GM18519 (cell line): ENCODE measurements at regions not wholly inside any gene's neighbourhood (a gene's known extent, or its start where the extent isn't known, plus 50 kb on each side); places are given as distances from the start of the nearest gene placed in this dataset.
"Not testable (repeated sequence)": the region's sequence is repeated elsewhere in the genome, so short reads cannot be mapped to it uniquely, and the experiment has no call there.

Source experiments
- ATAC-seq: cut with Tn5 transposase; IDR thresholded peaks from one replicate; pipeline ENCODE4 v1.9.1; 2021; ENCODE audit warnings: mild to moderate bottlenecking, moderate library complexity; ENCODE audit not compliant: unreplicated experiment, low FRiP score

DNA sequence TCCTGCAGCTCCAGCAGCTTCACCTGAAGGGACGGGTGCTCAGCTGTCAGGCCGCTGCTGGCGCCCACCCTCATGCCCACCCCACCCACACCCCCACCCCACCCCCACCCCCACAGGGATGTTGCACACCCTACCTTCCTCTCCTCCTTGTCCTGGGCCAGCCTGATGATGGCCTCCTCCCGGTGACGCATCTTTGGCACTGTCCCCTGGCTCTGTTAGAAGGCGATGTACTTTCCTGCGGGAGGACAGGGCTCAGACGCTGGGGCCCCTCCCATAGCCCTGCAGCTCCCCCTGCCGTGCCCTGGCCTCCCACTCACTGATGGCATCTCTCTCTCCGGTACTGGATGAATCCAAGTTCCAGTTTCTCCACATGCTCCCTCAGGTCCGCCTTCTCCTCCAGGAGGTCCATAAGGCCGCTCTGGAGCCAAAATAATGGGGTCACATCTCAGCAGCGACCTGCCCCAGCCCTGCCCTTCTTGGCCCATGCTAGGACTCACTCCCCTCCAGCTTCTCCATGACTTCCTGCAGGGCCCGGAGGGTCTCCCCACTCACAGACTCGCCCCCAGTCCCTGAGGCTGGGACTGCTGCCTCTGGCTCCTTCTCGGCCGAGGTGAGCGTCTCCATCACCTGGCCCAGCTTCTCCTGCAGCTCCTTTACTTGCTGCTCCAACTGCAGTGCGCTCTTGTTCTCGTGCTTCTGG lies 55.2 kb downstream of the GOLGA8B start:
- ATAC-seq: not testable (repeated sequence)

DNA sequence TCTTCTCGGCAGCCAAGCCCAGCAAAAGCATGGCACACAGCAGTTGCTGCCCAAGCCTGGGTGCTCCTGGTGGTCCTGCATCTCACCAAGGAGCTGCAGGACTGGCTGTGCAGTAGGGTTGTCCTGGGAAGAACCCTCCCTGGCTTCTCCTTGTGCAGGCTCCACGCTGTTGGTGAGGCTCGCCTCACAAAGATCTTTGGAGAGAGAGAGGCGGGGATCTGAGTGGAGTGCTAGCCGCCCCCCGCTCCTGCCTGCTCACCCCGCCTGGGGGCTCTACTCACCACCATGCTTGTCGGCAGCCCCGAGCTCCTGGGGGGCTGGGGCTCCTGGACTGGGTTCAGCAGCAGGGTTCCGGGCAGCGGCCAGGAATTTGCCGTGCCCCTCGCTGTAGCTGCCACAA lies 55.8 kb downstream of the GOLGA8B start:
- ATAC-seq: not testable (repeated sequence)

DNA sequence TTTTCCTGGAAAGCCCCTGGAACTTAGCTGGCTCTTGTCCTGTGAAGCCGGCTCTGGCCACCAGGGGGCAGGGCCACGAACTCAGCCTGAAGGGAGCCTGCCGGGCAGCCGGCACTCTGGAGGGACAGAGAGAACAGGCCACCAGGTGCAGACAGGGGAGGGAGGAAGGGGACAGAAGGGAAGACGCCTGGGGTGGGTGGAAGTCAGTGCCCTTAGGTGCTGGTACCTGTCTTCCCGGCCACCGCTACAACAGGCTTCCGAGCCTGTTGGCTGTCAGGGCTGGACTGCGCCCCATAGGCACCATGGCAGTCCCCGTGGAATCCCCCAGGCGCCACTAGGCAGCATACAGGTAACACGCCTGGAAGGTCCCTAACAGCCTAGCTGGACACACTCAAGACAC lies 59.6 kb downstream of the GOLGA8B start:
- not testable (repeated sequence) for ATAC-seq

DNA sequence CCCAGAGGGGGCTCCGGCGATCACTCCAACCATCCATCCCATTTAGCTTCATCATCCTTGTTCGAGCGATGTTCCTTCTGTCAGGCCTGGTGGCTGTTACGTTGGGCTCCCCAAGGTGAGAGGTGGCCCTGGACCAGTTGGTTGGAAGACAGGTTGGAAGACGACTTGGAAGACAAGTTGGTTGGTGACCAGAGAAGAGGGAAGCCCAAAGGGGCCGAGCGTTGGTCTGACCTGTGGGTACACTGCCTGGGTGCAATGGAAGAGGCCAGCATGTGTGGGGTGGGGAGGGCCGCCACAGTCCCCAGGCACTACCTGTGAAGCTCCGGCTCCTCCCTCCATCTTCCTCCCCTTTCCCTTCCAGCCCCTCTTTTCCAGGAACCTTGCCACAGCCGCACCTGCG lies 60.9 kb downstream of the GOLGA8B start:
- not testable (repeated sequence) for ATAC-seq

DNA sequence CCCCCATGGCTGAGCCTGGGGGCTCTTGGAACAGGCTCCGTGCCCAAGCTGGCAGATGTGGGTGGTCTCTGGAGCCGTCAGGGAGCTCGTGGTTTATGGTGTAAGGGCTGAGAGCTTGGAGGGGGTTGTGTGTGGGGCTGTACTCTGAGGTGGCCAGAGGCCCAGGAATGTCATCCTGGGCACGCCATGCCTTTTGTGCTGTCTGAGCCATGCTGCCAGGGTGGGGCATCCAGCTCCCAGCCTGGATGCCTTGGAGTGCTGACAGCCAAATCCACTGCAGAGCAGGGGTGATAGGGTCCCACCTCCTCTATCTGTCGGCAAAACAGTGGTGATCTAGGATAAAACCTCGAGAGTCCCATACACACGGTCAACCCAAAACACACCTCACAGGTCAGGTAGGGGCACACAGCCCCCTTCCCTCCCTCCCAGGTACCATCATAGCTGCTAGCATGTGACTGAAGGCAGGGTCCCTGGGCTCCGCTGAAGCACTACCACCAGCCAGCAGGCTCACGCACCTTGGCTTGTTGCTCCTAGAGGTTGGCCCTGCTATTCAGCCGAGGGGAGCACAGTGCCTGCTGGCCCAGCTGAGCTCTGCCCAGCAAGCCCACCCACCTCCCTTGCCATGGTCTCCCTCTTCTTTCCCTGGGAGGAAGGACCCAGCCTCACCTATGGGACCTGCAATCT lies 61.5 kb downstream of the GOLGA8B start:
- not testable (repeated sequence) for ATAC-seq

DNA sequence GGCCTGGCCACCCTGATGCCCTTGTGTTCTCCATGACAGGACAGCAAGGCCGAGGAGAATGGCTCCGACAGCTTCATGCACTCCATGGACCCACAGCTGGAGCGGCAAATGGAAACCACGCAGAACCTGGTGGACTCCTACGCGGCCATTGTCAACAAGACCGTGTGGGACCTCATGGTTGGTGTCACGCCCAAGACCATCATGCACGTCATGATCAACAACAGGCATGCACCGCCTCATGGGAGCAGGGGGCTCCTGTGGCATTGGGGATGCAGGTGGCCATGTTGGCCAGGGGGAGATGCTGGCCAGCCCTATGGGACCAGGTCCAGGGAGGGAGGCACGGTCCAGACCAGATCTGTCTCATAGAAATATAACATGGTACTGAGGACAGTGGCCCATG lies 62.9 kb downstream of the GOLGA8B start:
- no peak for ATAC-seq

DNA sequence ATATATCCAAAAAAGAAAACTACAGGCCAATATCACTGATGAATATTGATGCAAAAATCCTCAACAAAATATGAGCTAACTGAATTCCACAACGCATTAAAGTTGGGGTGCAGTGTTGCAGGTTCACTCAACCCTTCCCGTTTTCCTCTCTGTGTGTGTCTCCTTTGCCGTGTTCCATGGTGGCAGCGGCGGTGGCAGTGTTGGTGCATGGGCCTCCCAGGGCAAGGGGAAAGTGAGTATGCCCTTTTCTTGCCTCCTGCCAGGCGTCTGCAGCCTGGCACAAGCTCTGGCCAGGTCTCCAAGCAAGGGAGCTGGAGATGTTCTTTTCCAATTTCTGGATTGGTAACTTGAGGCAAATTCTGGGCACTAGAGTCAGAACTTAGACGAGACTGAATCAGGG lies 63.4 kb downstream of the GOLGA8B start:
- ATAC-seq: not testable (repeated sequence)

DNA sequence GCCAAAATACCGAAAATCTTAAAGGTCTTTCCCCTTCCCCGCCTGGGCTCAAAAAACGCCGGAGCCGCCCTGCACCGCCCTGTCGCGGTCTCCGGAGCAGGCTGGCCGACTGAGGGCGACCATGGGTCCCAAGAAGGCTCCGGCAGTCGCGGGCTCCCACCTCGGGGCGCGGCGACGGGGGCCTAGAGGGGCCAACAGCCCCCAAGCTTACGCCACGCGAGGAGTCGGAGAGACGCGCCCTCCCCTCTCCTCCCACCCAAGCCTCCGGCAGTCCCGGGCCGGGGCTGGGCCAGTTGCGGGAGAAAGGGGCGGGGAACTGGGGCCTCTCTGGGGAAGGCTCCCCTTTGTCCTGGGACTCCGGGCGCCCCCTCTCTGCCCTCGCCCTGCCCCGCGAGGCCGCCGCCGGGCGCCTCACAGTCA lies 69.2 kb downstream of the GOLGA8B start:
- peak; percentile 51 for ATAC-seq

DNA sequence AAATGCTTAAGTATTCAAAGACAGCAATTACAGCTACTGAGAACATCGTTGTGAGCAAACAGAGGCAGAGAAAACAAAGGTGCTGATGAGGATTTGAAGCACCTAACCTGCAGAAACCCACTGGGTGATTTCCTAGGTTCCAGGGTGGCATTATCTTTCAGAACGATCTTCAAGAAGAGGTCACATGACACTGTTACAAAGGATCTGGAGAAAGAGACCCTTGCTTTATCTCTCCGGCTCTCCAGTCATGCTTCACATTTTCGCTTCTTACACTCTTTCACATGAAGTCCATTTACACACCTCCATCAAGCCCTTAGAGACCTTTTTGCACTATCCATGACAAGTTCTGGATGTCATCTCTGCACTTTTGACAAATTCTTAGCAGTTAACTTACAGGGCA lies 70.8 kb downstream of the GOLGA8B start:
- ATAC-seq: no peak

DNA sequence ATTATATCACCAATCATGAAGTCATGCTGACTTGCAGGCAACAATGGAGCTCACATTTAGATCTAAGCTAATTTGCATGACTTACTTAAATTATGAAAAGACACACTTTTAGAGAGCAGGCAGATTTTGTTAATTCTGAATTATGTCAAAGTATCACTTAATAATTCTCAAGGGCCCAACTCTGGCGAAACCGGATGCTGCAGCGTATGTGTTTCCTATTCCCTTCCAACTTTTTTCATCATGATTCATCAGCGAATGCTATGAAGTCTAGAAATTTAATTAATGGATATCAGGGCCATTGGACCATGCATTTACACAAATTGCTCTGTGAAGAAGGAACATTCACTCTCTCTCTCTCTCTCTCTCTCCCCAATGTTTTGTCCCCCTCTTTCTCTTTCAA lies 63.5 kb upstream of the GOLGA8A start:
- ATAC-seq: no peak

DNA sequence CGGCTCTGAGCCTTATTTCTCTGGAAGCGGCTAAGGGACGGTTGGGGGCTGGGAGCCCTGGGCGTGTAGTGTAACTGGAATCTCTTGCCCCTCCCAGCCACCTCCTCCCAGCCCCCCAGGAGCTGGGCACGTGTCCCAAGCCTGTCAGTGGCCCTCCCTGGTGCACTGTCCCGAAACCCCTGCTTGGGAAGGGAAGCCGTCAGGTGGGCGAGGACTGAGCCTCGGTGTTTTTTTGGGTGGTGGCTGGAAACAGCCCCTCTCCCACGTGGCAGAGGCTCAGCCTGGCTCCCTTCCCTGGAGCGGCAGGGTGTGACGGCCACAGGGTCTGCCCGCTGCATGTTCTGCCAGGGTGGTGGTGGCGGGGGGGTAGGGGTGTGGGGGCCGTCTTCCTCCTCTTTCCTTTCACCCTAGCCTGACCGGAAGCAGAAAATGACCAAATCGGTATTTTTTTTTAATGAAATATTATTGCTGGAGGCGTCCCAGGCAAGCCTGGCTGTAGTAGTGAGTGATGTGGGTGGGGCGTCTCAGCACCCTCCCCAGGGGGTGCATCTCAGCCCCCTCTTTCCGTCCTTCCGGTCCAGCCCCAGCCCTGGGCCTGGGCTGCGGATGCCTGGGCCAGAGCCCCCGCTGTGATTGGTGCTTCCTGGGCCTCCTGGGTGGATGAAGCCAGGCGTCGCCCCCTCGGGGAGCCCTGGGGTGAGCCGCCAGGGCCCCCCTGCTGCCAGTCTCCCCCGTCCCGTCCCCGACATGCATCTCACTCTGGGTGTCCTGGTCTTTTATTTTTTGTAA lies 58.8 kb upstream of the GOLGA8A start:
- ATAC-seq: no peak

DNA sequence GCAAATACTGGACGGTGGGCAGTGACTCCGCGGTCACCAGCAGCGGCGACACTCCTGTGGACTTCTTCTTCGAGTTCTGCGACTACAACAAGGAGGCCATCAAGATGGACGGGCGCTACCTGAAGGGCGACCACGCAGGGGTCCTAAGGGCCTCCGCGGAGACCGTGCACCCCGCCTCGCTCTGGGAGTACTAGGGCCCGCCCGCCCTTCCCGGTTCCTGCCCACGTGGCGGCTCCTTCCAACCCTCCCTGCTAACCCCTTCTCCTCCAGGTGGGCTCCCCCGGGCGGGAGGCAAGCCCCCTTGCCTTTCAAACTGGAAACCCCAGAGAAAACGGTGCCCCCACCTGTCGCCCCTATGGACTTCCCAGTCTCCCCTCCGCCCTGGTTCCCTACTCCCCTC lies 58.1 kb upstream of the GOLGA8A start:
- ATAC-seq: not testable (repeated sequence)

DNA sequence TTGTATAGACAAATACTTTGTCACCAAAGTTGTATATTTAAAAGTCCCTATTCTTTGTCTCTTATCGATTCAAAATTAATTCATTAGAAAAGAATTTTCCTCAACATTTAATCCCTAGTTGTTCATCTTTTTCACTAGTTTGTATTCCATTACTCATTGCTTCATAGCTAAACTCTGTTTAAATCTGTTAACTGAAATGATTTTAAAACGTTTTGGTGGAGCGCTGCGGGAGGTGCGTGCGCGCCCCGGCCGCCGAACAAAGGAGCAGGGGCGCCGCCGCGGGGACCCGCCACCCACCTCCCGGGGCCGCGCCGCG lies 56.4 kb upstream of the GOLGA8A start:
- no peak for ATAC-seq

DNA sequence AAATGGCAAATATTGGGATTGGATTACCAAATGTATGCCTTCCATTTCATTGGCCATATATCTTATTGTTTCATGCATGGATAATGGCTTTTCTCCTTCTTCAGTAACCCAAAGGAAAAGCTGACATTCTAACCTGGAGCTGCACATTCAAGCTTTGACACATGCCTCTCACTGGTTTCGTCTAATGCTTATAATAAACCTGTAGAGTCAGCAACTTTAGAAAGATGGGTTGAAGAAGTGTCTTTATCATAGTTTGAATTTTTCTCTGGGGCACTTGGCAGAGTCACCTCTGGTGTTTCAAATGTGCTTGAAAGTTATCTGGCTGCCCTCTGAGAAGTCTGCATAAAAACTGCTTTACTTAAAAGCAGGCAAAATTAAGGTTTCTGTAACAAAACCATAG lies 55.4 kb upstream of the GOLGA8A start:
- no peak for ATAC-seq

DNA sequence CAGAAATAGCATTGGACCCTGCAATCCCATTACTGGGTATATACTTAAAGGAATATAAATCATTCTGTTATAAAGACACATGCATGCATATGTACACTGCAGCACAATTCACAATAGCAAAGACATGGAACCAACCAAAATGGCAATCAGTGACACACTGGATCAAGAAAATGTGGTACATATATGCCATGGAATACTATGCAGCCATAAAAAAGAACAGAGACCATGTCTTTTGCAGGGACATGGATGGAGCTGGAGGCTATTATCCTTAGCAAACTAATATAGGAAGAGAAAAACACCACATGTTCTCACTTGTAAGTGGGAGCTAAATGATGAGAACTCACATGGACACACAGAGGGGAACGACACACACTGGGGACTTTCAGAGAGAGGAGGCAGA lies 53.9 kb upstream of the GOLGA8A start:
- ATAC-seq: not testable (repeated sequence)

DNA sequence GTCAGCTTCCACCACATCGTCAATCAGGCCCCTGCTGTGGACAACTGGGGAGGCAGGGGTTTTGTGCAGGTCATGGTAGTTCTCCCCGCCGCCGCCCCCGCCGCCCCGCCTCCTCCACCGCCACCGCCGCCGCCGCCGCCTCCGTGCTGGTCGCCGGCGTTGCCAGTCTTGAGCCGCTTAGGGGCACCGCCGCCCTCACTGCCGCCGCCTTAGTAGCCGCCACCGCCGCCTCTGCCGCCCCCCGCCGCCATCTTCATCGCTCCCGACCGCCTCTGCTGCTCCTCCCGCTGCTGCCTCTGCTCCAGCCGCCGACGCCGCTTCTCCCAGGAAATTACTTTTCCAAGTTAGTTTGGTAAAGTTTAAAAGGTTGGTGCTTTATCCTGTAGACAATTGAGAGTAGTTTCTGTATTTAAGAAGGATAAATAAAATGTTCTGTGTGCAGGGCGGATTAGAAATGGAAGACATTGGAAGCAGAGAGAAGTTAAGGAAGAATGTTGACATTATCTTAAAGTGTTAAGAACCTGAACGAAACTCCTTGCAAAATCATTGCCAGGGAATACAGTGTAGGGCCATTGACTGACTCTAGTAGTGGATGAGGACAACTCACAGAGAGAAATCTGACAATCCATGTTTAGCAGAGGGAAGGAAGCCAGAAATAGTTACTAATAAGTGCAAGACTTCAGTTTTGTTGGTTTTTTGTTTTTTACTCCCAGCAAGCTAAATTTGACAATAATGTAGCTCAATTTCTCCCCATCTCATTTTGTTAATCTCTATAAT lies 53.0 kb upstream of the GOLGA8A start:
- ATAC-seq: no peak

DNA sequence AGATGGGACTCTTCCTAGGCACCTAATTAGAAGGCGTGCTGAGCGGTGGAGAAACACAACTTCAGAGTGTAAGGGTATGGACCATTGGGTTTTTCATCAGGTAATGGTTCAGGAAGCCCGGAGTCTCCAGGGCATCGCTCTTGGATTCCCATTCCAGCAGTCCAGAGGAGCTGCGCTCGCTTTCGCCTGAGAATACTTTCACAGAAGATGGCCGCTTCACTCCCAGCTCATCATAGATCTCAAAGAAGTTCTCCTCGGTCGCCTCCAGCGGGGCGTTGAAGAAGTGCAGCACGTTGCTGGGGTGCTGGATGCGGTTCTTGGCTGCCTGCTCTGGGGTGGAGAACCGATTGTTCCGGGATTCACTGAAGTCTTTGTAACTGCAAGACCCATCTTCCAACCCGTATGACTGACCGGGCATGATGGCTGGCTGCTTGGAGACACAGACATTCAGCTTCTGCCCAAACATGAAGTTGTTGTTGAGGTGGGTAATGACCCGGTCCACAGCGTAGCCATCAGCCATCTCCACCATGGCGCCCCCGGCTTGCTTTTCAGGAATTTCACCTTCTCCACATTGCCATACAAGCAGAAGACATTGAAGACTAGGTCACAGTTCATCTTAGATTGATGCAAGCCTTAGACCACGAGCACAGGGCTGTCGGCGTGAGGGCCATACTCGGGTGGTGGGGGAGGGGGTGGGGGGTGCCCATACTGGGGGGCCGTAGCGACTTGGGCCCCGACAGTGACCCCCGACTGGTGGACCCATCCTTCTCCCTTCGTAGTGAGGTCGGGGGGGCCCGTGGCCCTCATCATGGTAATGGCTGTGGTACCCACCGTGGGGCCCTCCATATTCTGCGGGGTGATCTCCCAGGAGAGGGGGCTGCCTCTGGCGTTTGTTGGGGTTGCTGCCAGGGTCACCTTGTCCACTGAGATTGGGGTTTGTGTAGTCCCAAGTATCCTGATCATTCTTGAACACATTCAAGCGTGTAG lies 51.7 kb upstream of the GOLGA8A start:
- ATAC-seq: not testable (repeated sequence)
